Trophoblast cell (in vitro differentiated cells and primary cell): ENCODE measurements at regions not wholly inside any gene's neighbourhood (a gene's known extent, or its start where the extent isn't known, plus 50 kb on each side); places are given as distances from the start of the nearest gene placed in this dataset.
A peak's percentile ranks its signal among the peaks of the same experiment; 100 is the strongest.

Experiments
- DNase-seq, 2 donors: peaks; one replicate each; pipeline ENCODE4 v3.0.0-alpha.2; 2016
- H2AFZ ChIP-seq: 2 replicates; pipeline ENCODE4 v1.6.1; 2013; ENCODE audit warnings: low read length, moderate library complexity, mild to moderate bottlenecking; ENCODE audit not compliant: insufficient read depth, poor library complexity
- H2AK5ac ChIP-seq: 2 replicates; pipeline ENCODE4 v1.6.1; 2013; ENCODE audit warnings: mild to moderate bottlenecking, low read length
- H2BK120ac ChIP-seq: 2 replicates; pipeline ENCODE4 v1.6.1; 2013; ENCODE audit warnings: low read length, mild to moderate bottlenecking, moderate library complexity; ENCODE audit not compliant: insufficient read depth, poor library complexity
- H2BK12ac ChIP-seq: 2 replicates; pipeline ENCODE4 v1.6.1; 2013; ENCODE audit warnings: mild to moderate bottlenecking, low read length, moderate library complexity
- H2BK5ac ChIP-seq: 2 replicates; pipeline ENCODE4 v1.6.1; 2013; ENCODE audit warnings: low read length, low read depth, moderate library complexity, mild to moderate bottlenecking; ENCODE audit not compliant: poor library complexity
- H3K14ac ChIP-seq: 2 replicates; pipeline ENCODE4 v1.6.1; 2013; ENCODE audit warnings: mild to moderate bottlenecking, low read length
- H3K18ac ChIP-seq: 2 replicates; pipeline ENCODE4 v1.6.1; 2013; ENCODE audit warnings: mild to moderate bottlenecking, low read length
- H3K23ac ChIP-seq: 2 replicates; pipeline ENCODE4 v1.6.1; 2013; ENCODE audit warnings: low read length
- H3K27ac ChIP-seq: 2 replicates; pipeline ENCODE4 v1.5.1; 2013; ENCODE audit warnings: low read depth, mild to moderate bottlenecking, inconsistent platforms, low read length, moderate library complexity
- H3K27me3 ChIP-seq: 2 replicates; pipeline ENCODE4 v1.6.1; 2013; ENCODE audit warnings: inconsistent platforms, mild to moderate bottlenecking, low read length, moderate library complexity; ENCODE audit not compliant: insufficient read depth
- H3K36me3 ChIP-seq, 2 experiments: 1 replicate in 1 of 2; 2 replicates in 1 of 2; pipeline ENCODE4 v1.6.1; 2013; ENCODE audit warnings: low read length in 2 of 2, mild to moderate bottlenecking in 2 of 2, moderate library complexity in 1 of 2; ENCODE audit not compliant: insufficient read depth in 2 of 2, control insufficient read depth in 1 of 2
- H3K4ac ChIP-seq: 2 replicates; pipeline ENCODE4 v1.6.1; 2013; ENCODE audit warnings: low read depth, mild to moderate bottlenecking, low read length, moderate library complexity
- H3K4me1 ChIP-seq, 2 experiments: 1 replicate in 1 of 2; 2 replicates in 1 of 2; pipeline ENCODE4 v1.6.1; 2013; ENCODE audit warnings: low read length in 2 of 2, mild to moderate bottlenecking in 2 of 2, moderate library complexity in 1 of 2; ENCODE audit not compliant: insufficient read depth in 2 of 2, control insufficient read depth in 1 of 2
- H3K4me2 ChIP-seq: 2 replicates; pipeline ENCODE4 v1.6.1; 2013; ENCODE audit warnings: inconsistent platforms, mild to moderate bottlenecking, low read length, moderate library complexity
- H3K4me3 ChIP-seq: 2 replicates; pipeline ENCODE4 v1.5.1; 2013; ENCODE audit warnings: mild to moderate bottlenecking, low read depth, low read length, inconsistent platforms
- H3K79me1 ChIP-seq: one replicate; pipeline ENCODE4 v1.6.1; 2013; ENCODE audit warnings: low read length
- H3K79me2 ChIP-seq: 2 replicates; pipeline ENCODE4 v1.6.1; 2013; ENCODE audit warnings: low read length, mild to moderate bottlenecking; ENCODE audit not compliant: control insufficient read depth, insufficient read depth, poor library complexity
- H3K9ac ChIP-seq: 2 replicates; pipeline ENCODE4 v1.6.1; 2013; ENCODE audit warnings: mild to moderate bottlenecking, low read length
- H3K9me3 ChIP-seq: 2 replicates; pipeline ENCODE4 v1.6.1; 2013; ENCODE audit warnings: low read depth, mild to moderate bottlenecking, control low read depth, inconsistent platforms, low read length; ENCODE audit not compliant: insufficient read depth
- H4K12ac ChIP-seq: 2 replicates; pipeline ENCODE4 v1.6.1; 2013; ENCODE audit warnings: low read depth, mild to moderate bottlenecking, low read length, moderate library complexity
- H4K8ac ChIP-seq: 2 replicates; pipeline ENCODE4 v1.6.1; 2013; ENCODE audit warnings: low read depth, mild to moderate bottlenecking, low read length, moderate library complexity
- H4K91ac ChIP-seq: one replicate; pipeline ENCODE4 v1.6.1; 2013; ENCODE audit warnings: low read depth, mild to moderate bottlenecking, low read length, moderate library complexity
- WGBS: extraction: QIAGEN DNeasy Blood & Tissue Kit; methylation state at CpG from one replicate; pipeline ENCODE4 v1.1.7; 2013; ENCODE audit warnings: missing lambda C conversion rate; ENCODE audit not compliant: insufficient read length, insufficient coverage; ENCODE audit errors: extremely low coverage; 5-methylcytosine and 5-hydroxymethylcytosine counted together

DNA sequence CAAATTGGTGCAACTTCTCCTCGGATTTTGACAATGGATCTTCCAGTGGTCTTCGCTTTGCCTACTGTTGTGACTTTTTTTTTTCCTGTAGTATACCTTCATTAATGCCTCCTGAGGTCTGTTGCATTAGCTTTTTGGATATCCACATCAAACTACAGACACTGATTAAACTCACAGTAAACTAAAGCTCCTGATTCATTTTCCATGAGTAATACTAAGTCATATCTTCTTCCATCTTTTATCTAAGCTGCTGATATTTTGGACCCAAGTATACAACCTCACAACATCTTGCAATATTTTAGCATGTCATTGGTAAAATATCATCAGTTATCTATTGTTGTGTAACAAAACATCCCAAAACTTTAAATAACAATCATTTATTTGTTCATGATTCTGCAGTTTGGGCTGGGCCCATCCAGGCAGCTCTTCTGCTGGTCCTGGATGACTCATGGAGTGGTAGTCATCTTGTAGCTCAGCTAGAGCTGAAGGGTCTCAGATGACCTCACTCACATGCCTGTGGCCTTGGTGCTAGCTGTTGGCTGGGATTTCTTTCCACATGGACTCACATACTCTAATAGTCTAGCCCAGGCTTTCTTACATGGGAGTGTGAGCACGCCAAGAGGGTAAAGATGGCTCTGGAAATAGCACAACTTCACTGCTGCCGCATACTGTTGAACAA is 78.3 kb upstream of the SRSF6 start:
- Histone ChIP-seq H3K4ac (no peak overlapping the region), H3K27me3 (no peaks in the 10 kb centered on the region), H2BK120ac (no peak overlapping the region), H3K79me2 (no peaks in the 10 kb centered on the region), H2AK5ac (no peak overlapping the region), H3K9ac (no peak overlapping the region), H2AFZ (no peak overlapping the region), H3K27ac (no peak overlapping the region), H3K18ac (no peak overlapping the region), H3K4me3 (no peak overlapping the region), H3K9me3 (no peaks in the 10 kb centered on the region), H2BK12ac (no peak overlapping the region), H3K14ac (no peak overlapping the region), H4K91ac (no peak overlapping the region), H4K8ac (no peak overlapping the region), H4K12ac (no peak overlapping the region), H2BK5ac (no peak overlapping the region), H3K4me2 (no peak overlapping the region), H3K23ac (no peak overlapping the region), H3K79me1 (no peaks in the 10 kb centered on the region), H3K4me1 (peaks cover 0 to 6% of the 10 kb centered on the region in 2 experiments), H3K36me3 (no peaks in the 10 kb centered on the region)
- DNase-seq, result peak; percentile 87 to 90
- no CpG with 5 or more reads among the region's 4 CpGs for WGBS

- H3K4me2 ChIP-seq, result no peak overlapping the region
- no peak overlapping the region for H3K4ac ChIP-seq
- H3K9ac ChIP-seq, result no peak overlapping the region
- H2AFZ ChIP-seq, result no peak overlapping the region
- no peak overlapping the region for H2AK5ac ChIP-seq
- no peaks in the 10 kb centered on the region for H3K9me3 ChIP-seq
- no peak overlapping the region for H3K4me3 ChIP-seq
- no peak overlapping the region for H2BK5ac ChIP-seq
- WGBS, result no CpG with 5 or more reads among the region's 2 CpGs
- no peak overlapping the region for H4K8ac ChIP-seq
- no peak overlapping the region for H3K23ac ChIP-seq
- H3K27ac ChIP-seq, result no peak overlapping the region
- no peak overlapping the region for H2BK120ac ChIP-seq
- no peaks in the 10 kb centered on the region for H3K27me3 ChIP-seq
- no peaks in the 10 kb centered on the region for H3K79me2 ChIP-seq
- no peaks in the 10 kb centered on the region for H3K36me3 ChIP-seq
- H3K4me1 ChIP-seq, result no peaks in the 10 kb centered on the region
- no peak overlapping the region for H2BK12ac ChIP-seq
- no peak overlapping the region for H4K12ac ChIP-seq
- H4K91ac ChIP-seq, result no peak overlapping the region
- H3K18ac ChIP-seq, result no peak overlapping the region
- H3K14ac ChIP-seq, result no peak overlapping the region
- no peak for DNase-seq
- H3K79me1 ChIP-seq, result no peaks in the 10 kb centered on the region
Measured at GRCh38 chr20:43376831-43377230, 80.9 kb upstream of the SRSF6 start.

- H2BK5ac ChIP-seq, result no peak overlapping the region
- no peaks in the 10 kb centered on the region for H3K79me2 ChIP-seq
Measured at GRCh38 chr20:43375591-43375990, 82.1 kb upstream of the SRSF6 start.

DNA sequence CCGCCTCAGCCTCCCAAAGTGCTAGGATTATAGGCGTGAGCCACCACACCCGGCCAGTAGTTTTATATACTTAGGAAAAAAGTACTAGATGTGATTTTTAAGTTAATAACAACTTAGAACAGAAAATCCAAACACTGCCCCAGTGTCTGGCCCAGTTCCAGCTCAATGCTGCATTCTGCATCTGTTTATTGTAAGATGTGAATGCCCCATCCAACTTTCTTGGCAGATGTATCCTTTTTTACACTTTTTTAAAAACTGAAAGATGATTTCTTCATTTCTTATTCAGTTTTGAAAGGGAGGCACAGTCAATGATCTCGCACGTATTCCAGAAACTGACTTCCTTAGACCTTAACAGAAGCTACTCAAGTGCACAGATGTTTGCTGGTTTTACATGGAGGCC is 85.6 kb upstream of the SRSF6 start:
- H3K79me2 ChIP-seq, result no peaks in the 10 kb centered on the region
- no peak for DNase-seq

More at GRCh38 chr20:43375591-43375990, 82.1 kb upstream of the SRSF6 start:
- Histone ChIP-seq H3K79me1 (no peaks in the 10 kb centered on the region), H3K4ac (no peak overlapping the region), H2AK5ac (no peak overlapping the region), H3K9me3 (no peaks in the 10 kb centered on the region), H3K18ac (no peak overlapping the region), H2BK12ac (no peak overlapping the region), H3K9ac (no peak overlapping the region), H3K23ac (no peak overlapping the region), H3K27me3 (no peaks in the 10 kb centered on the region), H3K14ac (no peak overlapping the region), H3K4me1 (no peaks in the 10 kb centered on the region), H4K91ac (no peak overlapping the region), H3K36me3 (no peaks in the 10 kb centered on the region), H2BK120ac (no peak overlapping the region), H3K4me3 (no peak overlapping the region), H3K27ac (no peak overlapping the region), H2AFZ (no peak overlapping the region), H4K12ac (no peak overlapping the region), H3K4me2 (no peak overlapping the region), H4K8ac (no peak overlapping the region)
- DNase-seq, result no peak
- WGBS, result no CpG with 5 or more reads among the region's 1 CpG

More for the DNA sequence above, 85.6 kb upstream of the SRSF6 start:
- no peak overlapping the region for H3K4ac ChIP-seq
- H3K79me1 ChIP-seq, result no peaks in the 10 kb centered on the region
- no peak overlapping the region for H3K9ac ChIP-seq
- H2BK5ac ChIP-seq, result no peak overlapping the region
- H3K14ac ChIP-seq, result no peak overlapping the region
- no peak overlapping the region for H3K27ac ChIP-seq
- no peak overlapping the region for H2BK12ac ChIP-seq
- H3K27me3 ChIP-seq, result no peaks in the 10 kb centered on the region
- H3K9me3 ChIP-seq, result no peaks in the 10 kb centered on the region
- no peak overlapping the region for H2BK120ac ChIP-seq
- no peaks in the 10 kb centered on the region for H3K36me3 ChIP-seq
- no peak overlapping the region for H3K4me3 ChIP-seq
- H4K12ac ChIP-seq, result no peak overlapping the region
- H3K23ac ChIP-seq, result no peak overlapping the region
- no peak overlapping the region for H2AK5ac ChIP-seq
- H4K91ac ChIP-seq, result no peak overlapping the region
- no peak overlapping the region for H4K8ac ChIP-seq
- no peaks in the 10 kb centered on the region for H3K4me1 ChIP-seq
- no CpG with 5 or more reads among the region's 5 CpGs for WGBS
- no peak overlapping the region for H3K18ac ChIP-seq
- H2AFZ ChIP-seq, result no peak overlapping the region
- H3K4me2 ChIP-seq, result no peak overlapping the region
